HG02970 (cell line): ENCODE measurements at regions not wholly inside any gene's neighbourhood (a gene's known extent, or its start where the extent isn't known, plus 50 kb on each side); places are given as distances from the start of the nearest gene placed in this dataset.
"Not testable (repeated sequence)": the region's sequence is repeated elsewhere in the genome, so short reads cannot be mapped to it uniquely, and the experiment has no call there.

Experiments
- ATAC-seq: cut with Tn5 transposase; IDR thresholded peaks from one replicate; pipeline ENCODE4 v1.9.1; 2021; ENCODE audit warnings: mild to moderate bottlenecking, moderate library complexity, moderate number of reproducible peaks; ENCODE audit not compliant: unreplicated experiment, low FRiP score

GRCh38 chr6:80961166-80961565 is 791.3 kb downstream of the TENT5A start:
- ATAC-seq = no peak

GRCh38 chr6:80959034-80959433 is 793.4 kb downstream of the TENT5A start:
- ATAC-seq = no peak

GRCh38 chr6:80956898-80957297 is 795.6 kb downstream of the TENT5A start:
- no peak for ATAC-seq

GRCh38 chr6:80952479-80952878 is 800.0 kb downstream of the TENT5A start:
- ATAC-seq = not testable (repeated sequence)

GRCh38 chr6:80946402-80946801 is 806.1 kb downstream of the TENT5A start:
- no peak for ATAC-seq

- no peak for ATAC-seq
These were observed 809.6 kb downstream of the TENT5A start for GRCh38 chr6:80942911-80943310.

- ATAC-seq = no peak
These were observed 811.5 kb downstream of the TENT5A start for GRCh38 chr6:80940976-80941375.

GRCh38 chr6:80940571-80940970 is 811.9 kb downstream of the TENT5A start:
- ATAC-seq = no peak

GRCh38 chr6:80939898-80940297 is 812.6 kb downstream of the TENT5A start:
- no peak for ATAC-seq

GRCh38 chr6:80939480-80939879 is 813.0 kb downstream of the TENT5A start:
- no peak for ATAC-seq

GRCh38 chr6:80938131-80938530 is 814.4 kb downstream of the TENT5A start:
- no peak for ATAC-seq

GRCh38 chr6:80932359-80932758 is 820.1 kb downstream of the TENT5A start:
- ATAC-seq = no peak

- ATAC-seq = no peak
These were observed 822.1 kb downstream of the TENT5A start for GRCh38 chr6:80930376-80930775.

GRCh38 chr6:80923816-80924215 is 817.3 kb downstream of the BCKDHB start:
- no peak for ATAC-seq

GRCh38 chr6:80922916-80923455 is 816.5 kb downstream of the BCKDHB start:
- ATAC-seq = no peak

GRCh38 chr6:80921861-80922460 is 815.5 kb downstream of the BCKDHB start:
- no peak for ATAC-seq

GRCh38 chr6:80907831-80908230 is 801.4 kb downstream of the BCKDHB start:
- ATAC-seq = no peak

- no peak for ATAC-seq
These were observed 797.2 kb downstream of the BCKDHB start for GRCh38 chr6:80903711-80904110.

- peak; percentile 91 for ATAC-seq
These were observed 780.0 kb downstream of the BCKDHB start for GRCh38 chr6:80886475-80886874.

GRCh38 chr6:80872951-80873308 is 766.5 kb downstream of the BCKDHB start:
- no peak for ATAC-seq

- ATAC-seq = no peak
These were observed 765.9 kb downstream of the BCKDHB start for GRCh38 chr6:80872199-80872950.

GRCh38 chr6:80862756-80863155 is 756.3 kb downstream of the BCKDHB start:
- no peak for ATAC-seq
